ENCODE measurements at regions not wholly inside any gene's neighbourhood (a gene's known extent, or its start where the extent isn't known, plus 50 kb on each side); places are given as distances from the start of the nearest gene placed in this dataset.

GRCh38 chr3:176595307-176595706 lies 602.0 kb downstream of the TBL1XR1 start:
- TF ChIP-seq POLR2A (IDR thresholded peaks at IDR 0.05; ENCODE audit: low read length) (no peak), GATA1 (IDR thresholded peaks at IDR 0.05; ENCODE audit: low read depth, low read length) (no peak)

All from erythroblast (primary cell).